Stimulated activated CD4-positive, alpha-beta T cell treated with anti-CD3 and anti-CD28 coated beads, Interleukin-15, amount 100 ng/mL, for 24 hours (primary cell): ENCODE measurements at regions not wholly inside any gene's neighbourhood (a gene's known extent, or its start where the extent isn't known, plus 50 kb on each side); places are given as distances from the start of the nearest gene placed in this dataset.

Experiments
- DNase-seq: peaks from one replicate; pipeline ENCODE4 v3.0.0-alpha.2; 2020

GRCh38 chr6:113551168-113551567 lies 306.0 kb upstream of the MARCKS start:
- DNase-seq: no peak

- no peak for DNase-seq
These were observed 300.4 kb upstream of the MARCKS start for GRCh38 chr6:113556775-113557174.

- DNase-seq: no peak
These were observed 298.7 kb upstream of the MARCKS start for GRCh38 chr6:113558431-113558830.

- DNase-seq: no peak
These were observed 298.2 kb upstream of the MARCKS start for GRCh38 chr6:113558966-113559365.

GRCh38 chr6:113560376-113560775 lies 296.8 kb upstream of the MARCKS start:
- no peak for DNase-seq

- DNase-seq: no peak
These were observed 296.2 kb upstream of the MARCKS start for GRCh38 chr6:113560908-113561307.

GRCh38 chr6:113562248-113562647 lies 294.9 kb upstream of the MARCKS start:
- no peak for DNase-seq

- peak; percentile 1 for DNase-seq
These were observed 292.6 kb upstream of the MARCKS start for GRCh38 chr6:113564371-113565171.

- no peak for DNase-seq
These were observed 291.8 kb upstream of the MARCKS start for GRCh38 chr6:113565306-113565705.

GRCh38 chr6:113570161-113570560 lies 287.0 kb upstream of the MARCKS start:
- DNase-seq: no peak

GRCh38 chr6:113570641-113571040 lies 286.5 kb upstream of the MARCKS start:
- no peak for DNase-seq

- no peak for DNase-seq
These were observed 283.0 kb upstream of the MARCKS start for GRCh38 chr6:113574147-113574546.

GRCh38 chr6:113576310-113576709 lies 280.8 kb upstream of the MARCKS start:
- DNase-seq: no peak

- no peak for DNase-seq
These were observed 278.5 kb upstream of the MARCKS start for GRCh38 chr6:113578691-113579090.

- no peak for DNase-seq
These were observed 272.4 kb upstream of the MARCKS start for GRCh38 chr6:113584767-113585166.

GRCh38 chr6:113585246-113585645 lies 271.9 kb upstream of the MARCKS start:
- DNase-seq: no peak

GRCh38 chr6:113586413-113587077 lies 270.6 kb upstream of the MARCKS start:
- DNase-seq: no peak

GRCh38 chr6:113587078-113587699 lies 270.0 kb upstream of the MARCKS start:
- no peak for DNase-seq

GRCh38 chr6:113588646-113589045 lies 268.5 kb upstream of the MARCKS start:
- DNase-seq: no peak

GRCh38 chr6:113591896-113592827 lies 265.0 kb upstream of the MARCKS start:
- no peak for DNase-seq

GRCh38 chr6:113594726-113595125 lies 262.4 kb upstream of the MARCKS start:
- no peak for DNase-seq

GRCh38 chr6:113595911-113596376 lies 261.2 kb upstream of the MARCKS start:
- no peak for DNase-seq
